Endothelial cell of umbilical vein (primary cell): ENCODE measurements at regions not wholly inside any gene's neighbourhood (a gene's known extent, or its start where the extent isn't known, plus 50 kb on each side); places are given as distances from the start of the nearest gene placed in this dataset.

Experiments used
- BruUV-seq: library from RNA; stranded (reverse); fragments of 400-500 nt; replicated peaks from 2 replicates; lab custom pipeline; 2021; lab: Mats Ljungman, UMichigan
- CTCF ChIA-PET: fragments of 300-600, 350-600 bp; sonication (Branson Sonifier 250); formaldehyde crosslinking; loops from one replicate; lab custom pipeline; 2021; ENCODE audit warnings: antibody characterized with exemption, inconsistent platforms; lab: Charles Lee
- POLR2A ChIA-PET: fragments of 300-600, 350-600 bp; sonication (Branson Sonifier 250); formaldehyde crosslinking; loops from one replicate; lab custom pipeline; 2021; ENCODE audit warnings: antibody characterized with exemption, inconsistent platforms; lab: Charles Lee
- DNase-seq: peaks from one replicate; pipeline ENCODE4 v3.0.0-alpha.2; 2011; ENCODE audit warnings: low read depth, low spot score
- FAIRE-seq: peaks from 2 replicates; lab custom pipeline; 2011; peaks lifted over from hg19 to GRCh38; lab: Jason Lieb, UNC
- H2AFZ ChIP-seq: 2 replicates; pipeline ENCODE4 v1.6.0; 2012; ENCODE audit warnings: low read depth, low read length, control low read depth, inconsistent platforms
- H3K27ac ChIP-seq: 2 replicates; pipeline ENCODE4 v1.5.1; 2011; ENCODE audit warnings: low read depth, mild to moderate bottlenecking, control low read depth, low read length, moderate library complexity; ENCODE audit not compliant: insufficient read depth
- H3K27me3 ChIP-seq, 2 experiments: 2 replicates each; pipeline versions ENCODE4 v1.6.0 to v1.6.1; 2011; ENCODE audit warnings: low read length in 2 of 2, mixed read lengths in 1 of 2; ENCODE audit not compliant: control insufficient read depth in 2 of 2, insufficient read depth in 2 of 2
- H3K36me3 ChIP-seq, 2 experiments: 2 replicates in 1 of 2; 3 replicates in 1 of 2; pipeline ENCODE4 v1.5.1; 2011; ENCODE audit warnings: low read length in 2 of 2, mild to moderate bottlenecking in 1 of 2, moderate library complexity in 1 of 2; ENCODE audit not compliant: control insufficient read depth in 2 of 2, insufficient read depth in 2 of 2; ENCODE audit errors: extremely low read depth in 1 of 2
- H3K4me1 ChIP-seq: 3 replicates; pipeline ENCODE4 v1.5.1; 2011; ENCODE audit warnings: mild to moderate bottlenecking, low read length; ENCODE audit not compliant: control insufficient read depth, insufficient read depth; ENCODE audit errors: extremely low read depth
- H3K4me2 ChIP-seq: 2 replicates; pipeline ENCODE4 v1.6.1; 2011; ENCODE audit warnings: low read length, control low read depth, mixed read lengths; ENCODE audit not compliant: insufficient read depth
- H3K4me3 ChIP-seq, 3 experiments: fragments of 200-600 bp in 1 of 3; sonication (generic), shearing (Covaris generic) in 1 of 3; replicated peaks in 1 of 3; 2 replicates each; pipeline ENCODE4 v1.5.1; 2011 to 2016; ENCODE audit warnings: control low read depth in 3 of 3, low read length in 3 of 3, mild to moderate bottlenecking in 2 of 3, inconsistent platforms in 1 of 3, low read depth in 1 of 3, moderate library complexity in 1 of 3; ENCODE audit not compliant: insufficient read depth in 1 of 3
- H3K79me2 ChIP-seq: 2 replicates; pipeline ENCODE4 v1.6.0; 2012; ENCODE audit warnings: low read length, inconsistent platforms; ENCODE audit not compliant: control insufficient read depth, insufficient read depth
- H3K9ac ChIP-seq: replicated peaks from 2 replicates; pipeline ENCODE3; 2011; ENCODE audit warnings: low read length, control low read depth; ENCODE audit not compliant: insufficient read depth; ENCODE audit errors: extremely low read depth
- H3K9me1 ChIP-seq: replicated peaks from 3 replicates; pipeline ENCODE4 v1.6.0; 2011; ENCODE audit warnings: mild to moderate bottlenecking, low read length; ENCODE audit not compliant: control insufficient read depth, insufficient read depth; ENCODE audit errors: extremely low read depth
- H3K9me3 ChIP-seq: replicated peaks from 2 replicates; pipeline ENCODE4 v1.5.1; 2012; ENCODE audit warnings: low read length, inconsistent platforms; ENCODE audit not compliant: control insufficient read depth, insufficient read depth
- H4K20me1 ChIP-seq: replicated peaks from 2 replicates; pipeline ENCODE3; 2011; ENCODE audit warnings: mild to moderate bottlenecking, low read length; ENCODE audit not compliant: control insufficient read depth, insufficient read depth; ENCODE audit errors: extremely low read depth
- CTCF ChIP-seq, 2 donors: IDR thresholded peaks; 1 replicate in 1 of 2; 2 replicates in 1 of 2; pipeline ENCODE4 v1.5.1; 2011; ENCODE audit warnings: low read length in 2 of 2, mild to moderate bottlenecking in 2 of 2, moderate library complexity in 2 of 2, control low read depth in 1 of 2, inconsistent platforms in 1 of 2, low read depth in 1 of 2; ENCODE audit not compliant: insufficient read depth in 1 of 2; ENCODE audit errors: extremely low read depth in 1 of 2
- EZH2 ChIP-seq: IDR thresholded peaks from 2 replicates; pipeline ENCODE4 v1.6.1; 2012; ENCODE audit warnings: borderline replicate concordance, low read depth, mild to moderate bottlenecking, moderate library complexity, low read length, inconsistent platforms; ENCODE audit not compliant: severe bottlenecking
- FOS ChIP-seq: IDR thresholded peaks from 2 replicates; pipeline ENCODE4 v1.6.1; 2011; ENCODE audit warnings: mild to moderate bottlenecking, low read length, moderate library complexity, borderline replicate concordance; ENCODE audit not compliant: insufficient read depth
- GATA2 ChIP-seq: IDR thresholded peaks from 2 replicates; pipeline ENCODE4 v1.7.0; 2011; ENCODE audit warnings: low read depth, mild to moderate bottlenecking, moderate library complexity, mixed read lengths, low read length; ENCODE audit not compliant: insufficient read length, insufficient read depth
- JUN ChIP-seq: IDR thresholded peaks from 2 replicates; pipeline ENCODE4 v1.6.1; 2011; ENCODE audit warnings: borderline replicate concordance, low read depth; ENCODE audit not compliant: insufficient read length, insufficient read depth
- MAX ChIP-seq: IDR thresholded peaks from 2 replicates; pipeline ENCODE4 v1.6.1; 2011; ENCODE audit not compliant: insufficient read depth, insufficient read length
- POLR2A ChIP-seq: IDR thresholded peaks from 2 replicates; pipeline ENCODE4 v1.6.1; 2012; ENCODE audit warnings: low read depth, mild to moderate bottlenecking, control low read depth, low read length
- POLR2AphosphoS5 ChIP-seq: IDR thresholded peaks from 2 replicates; pipeline ENCODE4 v1.6.1; 2012; ENCODE audit warnings: low read depth, mild to moderate bottlenecking, control low read depth, low read length, moderate library complexity; ENCODE audit not compliant: insufficient read depth
- dilution Hi-C: fragments of 300-500 bp; cut with MboI; formaldehyde crosslinking; loops from one replicate; pipeline ENCODE4 v1.15.0; 2019; ENCODE audit warnings: low sequenced_read_pairs; ENCODE audit not compliant: extremely low pct_ligation_motif_present
- intact Hi-C: fragments of 100-400 bp; cut with micrococcal nuclease; formaldehyde crosslinking; loops from one replicate; pipeline ENCODE4 v1.10.0; 2022

GRCh38 chr9:82231411-82231810 is 242.8 kb downstream of the SPATA31D1 start:
- no peak overlapping the region for H3K9ac ChIP-seq
- H3K27ac ChIP-seq, result no peak overlapping the region
- POLR2A ChIA-PET, result no interaction called here
- H3K27me3 ChIP-seq, result no peaks in the 10 kb centered on the region
- H3K4me3 ChIP-seq, result no peak overlapping the region
- FAIRE-seq, result no peak
- DNase-seq, result no peak
- dilution Hi-C loops (no loop called here), intact Hi-C loops (no loop called here)
- no peak overlapping the region for H2AFZ ChIP-seq
- H3K4me2 ChIP-seq, result no peak overlapping the region
- BruUV-seq, result no TSS peak
- no peaks in the 10 kb centered on the region for H4K20me1 ChIP-seq
- H3K4me1 ChIP-seq, result no peaks in the 10 kb centered on the region
- H3K79me2 ChIP-seq, result no peaks in the 10 kb centered on the region
- H3K9me3 ChIP-seq, result no peaks in the 10 kb centered on the region
- CTCF ChIA-PET, result no interaction called here
- TF ChIP-seq POLR2A (no peak), POLR2AphosphoS5 (no peak), JUN (no peak), MAX (no peak), CTCF (IDR thresholded peaks at IDR 0.05; ENCODE audit: extremely low read depth in 1 of 2, insufficient read depth in 1 of 2, low read depth in 1 of 2, low read length in 2 of 2) (no peak), GATA2 (no peak), EZH2 (no peak), FOS (no peak)
- H3K36me3 ChIP-seq, result no peaks in the 10 kb centered on the region
- no peaks in the 10 kb centered on the region for H3K9me1 ChIP-seq
